ENCODE measurements at regions not wholly inside any gene's neighbourhood (a gene's known extent, or its start where the extent isn't known, plus 50 kb on each side); places are given as distances from the start of the nearest gene placed in this dataset.

GRCh38 chr6:69449887-69450286 is 346.9 kb downstream of the LMBRD1 start:
- TF ChIP-seq CTCF (conservative IDR thresholded peaks at IDR 0.05) (no peak), ZFX (IDR thresholded peaks at IDR 0.05) (no peak)
